PC-9 (cell line): ENCODE measurements at regions not wholly inside any gene's neighbourhood (a gene's known extent, or its start where the extent isn't known, plus 50 kb on each side); places are given as distances from the start of the nearest gene placed in this dataset.

Source experiments
- CTCF ChIP-seq: fragments of 200-600 bp; sonication (generic); conservative IDR thresholded peaks from 2 replicates; pipeline ENCODE4 v1.6.1; 2017; ENCODE audit warnings: mixed run types, antibody characterized with exemption, mild to moderate bottlenecking, moderate library complexity
- EZH2 ChIP-seq: fragments of 200-600 bp; sonication (generic); IDR thresholded peaks from 2 replicates; pipeline ENCODE4 v1.8.0; 2017; ENCODE audit warnings: antibody characterized with exemption, low read depth

- no peak for TF ChIP-seq CTCF
- TF ChIP-seq EZH2 = no peak
Observed at GRCh38 chr14:96649327-96649601, 147.1 kb downstream of the PAPOLA start.
